Natural killer cell treated with Interleukin-12 subunit alpha and Interleukin-12 subunit beta and Interleukin-15 and Interleukin-18, amount 100 ng/mL, for 72 hours (primary cell): ENCODE measurements at regions not wholly inside any gene's neighbourhood (a gene's known extent, or its start where the extent isn't known, plus 50 kb on each side); places are given as distances from the start of the nearest gene placed in this dataset.

Experiments
- ATAC-seq, 2 donors: fragments of 150-1000 bp; cut with Tn5 transposase in 1 of 2; sonication (Bioruptor Pico), chemical (Tn5 transposase) in 1 of 2; 2 replicates each; pipeline ENCODE4 v1.10.0; 2021
- DNase-seq: peaks from one replicate; pipeline ENCODE4 v3.0.0; 2022; ENCODE audit warnings: low spot score
- H3K27ac Mint-ChIP-seq, 2 donors: 1 replicate in 1 of 2; 2 replicates in 1 of 2; pipeline ENCODE4 v1.8.0; 2022; ENCODE audit warnings: mixed read lengths in 2 of 2, mild to moderate bottlenecking in 1 of 2, moderate library complexity in 1 of 2
- H3K27me3 Mint-ChIP-seq, 2 donors: 1 replicate in 1 of 2; 2 replicates in 1 of 2; pipeline ENCODE4 v1.8.0; 2022; ENCODE audit warnings: mixed read lengths in 2 of 2
- H3K36me3 Mint-ChIP-seq: one replicate; pipeline ENCODE4 v1.8.0; 2022; ENCODE audit warnings: mixed read lengths
- H3K4me1 Mint-ChIP-seq, 2 donors: 1 replicate in 1 of 2; 2 replicates in 1 of 2; pipeline ENCODE4 v1.8.0; 2022; ENCODE audit warnings: low read depth in 2 of 2, mixed read lengths in 2 of 2, mild to moderate bottlenecking in 1 of 2
- H3K4me3 Mint-ChIP-seq: one replicate; pipeline ENCODE4 v1.8.0; 2022; ENCODE audit warnings: mixed read lengths
- H3K9me3 Mint-ChIP-seq: 2 replicates; pipeline ENCODE4 v1.8.0; 2022; ENCODE audit warnings: mixed read lengths

DNA sequence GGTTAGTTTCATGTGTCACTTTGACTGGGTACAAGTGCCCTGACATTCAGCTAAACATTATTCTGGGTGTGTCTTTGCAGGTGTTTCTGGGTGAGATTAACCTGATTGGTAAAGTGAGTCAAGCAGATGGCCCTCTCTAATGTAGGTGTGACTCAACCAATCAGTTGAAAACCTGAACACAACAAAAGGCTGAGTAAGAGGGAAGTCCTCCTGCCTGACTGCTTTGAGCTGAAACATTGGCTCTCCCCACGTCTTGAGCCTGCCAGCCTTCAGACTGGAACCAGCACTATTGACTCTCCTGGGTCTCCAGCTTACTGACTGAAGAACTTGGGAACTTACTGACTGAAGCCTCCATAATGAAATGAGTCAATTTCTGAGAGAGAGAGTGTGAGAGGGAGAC, 70.0 kb upstream of the C21orf91 start:
- H3K27ac Mint-ChIP-seq: no peak overlapping the region
- no peaks in the 10 kb centered on the region for H3K36me3 Mint-ChIP-seq
- ATAC-seq: no peak
- peaks cover 5 to 9% of the 10 kb centered on the region in 2 donors for H3K27me3 Mint-ChIP-seq
- H3K9me3 Mint-ChIP-seq: no peaks in the 10 kb centered on the region
- no peak for DNase-seq
- H3K4me1 Mint-ChIP-seq: no peaks in the 10 kb centered on the region
- H3K4me3 Mint-ChIP-seq: no peak overlapping the region

DNA sequence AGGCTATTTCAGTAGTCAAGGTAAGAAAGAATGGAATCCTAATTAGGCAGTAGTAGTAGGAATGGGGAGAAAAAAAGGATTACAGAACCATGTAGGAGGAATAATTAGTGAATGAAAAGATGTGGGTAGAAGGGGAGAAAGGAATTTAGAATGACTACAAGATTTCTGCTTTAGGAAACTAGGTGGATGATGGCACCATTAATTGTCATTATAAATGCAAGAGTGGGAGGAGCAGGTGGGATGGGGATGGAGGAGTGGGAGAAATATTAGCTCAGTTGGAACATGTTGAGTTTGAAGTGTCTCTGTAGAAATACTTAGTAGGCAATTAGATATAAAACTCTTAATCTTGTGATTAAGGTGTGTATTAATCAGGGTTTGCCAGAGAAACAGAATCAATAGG, 50.0 kb upstream of the C21orf91 start:
- peaks cover 2% of the 10 kb centered on the region for H3K9me3 Mint-ChIP-seq
- H3K4me1 Mint-ChIP-seq: no peaks in the 10 kb centered on the region
- H3K4me3 Mint-ChIP-seq: no peak overlapping the region
- H3K36me3 Mint-ChIP-seq: no peaks in the 10 kb centered on the region
- H3K27me3 Mint-ChIP-seq: peaks cover 0 to 3% of the 10 kb centered on the region in 2 donors
- ATAC-seq (no peak), DNase-seq (no peak)
- no peak overlapping the region for H3K27ac Mint-ChIP-seq
